ENCODE measurements at regions not wholly inside any gene's neighbourhood (a gene's known extent, or its start where the extent isn't known, plus 50 kb on each side); places are given as distances from the start of the nearest gene placed in this dataset.

- H3K27me3 Mint-ChIP-seq (ENCODE audit: low read depth), result no peaks in the 10 kb centered on the region; the same call in 1 of the 2 replicates
- DNase-seq (ENCODE audit: low spot score) (no peak), ATAC-seq (no peak)
- TF ChIP-seq ZBTB43 (CRISPR knock-in tag; IDR thresholded peaks at IDR 0.05) (no peak), TCF7 (CRISPR knock-in tag; IDR thresholded peaks at IDR 0.05; ENCODE audit: low read depth) (no peak), ZNF532 (CRISPR knock-in tag; IDR thresholded peaks at IDR 0.05; ENCODE audit: borderline replicate concordance) (no peak), RELA (CRISPR knock-in tag; IDR thresholded peaks at IDR 0.05; ENCODE audit: borderline replicate concordance) (no peak), NFATC4 (CRISPR knock-in tag; IDR thresholded peaks at IDR 0.05) (no peak), SOX15 (CRISPR knock-in tag; IDR thresholded peaks at IDR 0.05) (no peak), NR2C2 (CRISPR knock-in tag; IDR thresholded peaks at IDR 0.05) (no peak), FOXJ3 (CRISPR knock-in tag; IDR thresholded peaks at IDR 0.05; ENCODE audit: borderline replicate concordance) (no peak), GRHL2 (CRISPR knock-in tag; IDR thresholded peaks at IDR 0.05; ENCODE audit: insufficient replicate concordance, severe bottlenecking) (no peak)
- H3K36me3 Mint-ChIP-seq, result peaks cover 76% of the 10 kb centered on the region
- H3K4me3 Mint-ChIP-seq, result no peak overlapping the region
- ChIA-PET POLR2A (no interaction called here), CTCF (no interaction called here)
- H3K9me3 Mint-ChIP-seq, result peaks cover 78% of the 10 kb centered on the region
- no peaks in the 10 kb centered on the region for H3K4me1 Mint-ChIP-seq
- H3K27ac Mint-ChIP-seq, result no peak overlapping the region
These were observed 588.3 kb downstream of the NPHP4 start for GRCh38 chr1:5403935-5404334.

- no peak for ATAC-seq
- no peak overlapping the region for H3K27ac Mint-ChIP-seq
- H3K36me3 Mint-ChIP-seq, result peaks cover 78% of the 10 kb centered on the region
- POLR2A ChIA-PET, result no interaction called here
- H3K27me3 Mint-ChIP-seq (ENCODE audit: low read depth), result peaks cover 3% of the 10 kb centered on the region
- no peak for DNase-seq (ENCODE audit: low spot score)
- no peak overlapping the region for H3K4me3 Mint-ChIP-seq
- peaks cover 78% of the 10 kb centered on the region for H3K9me3 Mint-ChIP-seq
- CTCF ChIA-PET, result no interaction called here
- TF ChIP-seq AR (CRISPR knock-in tag; IDR thresholded peaks at IDR 0.05) (no peak), CREB1 (CRISPR knock-in tag; IDR thresholded peaks at IDR 0.05) (no peak), ZNF423 (CRISPR knock-in tag; IDR thresholded peaks at IDR 0.05) (no peak), MYBL2 (CRISPR knock-in tag; IDR thresholded peaks at IDR 0.05) (no peak), E2F1 (CRISPR knock-in tag; IDR thresholded peaks at IDR 0.05) (no peak), FOXK1 (CRISPR knock-in tag; IDR thresholded peaks at IDR 0.05) (no peak), MLX (CRISPR knock-in tag; IDR thresholded peaks at IDR 0.05) (no peak), TEAD1 (CRISPR knock-in tag; IDR thresholded peaks at IDR 0.05) (no peak)
- H3K4me1 Mint-ChIP-seq, result no peaks in the 10 kb centered on the region
These were observed 589.6 kb downstream of the NPHP4 start for GRCh38 chr1:5402618-5403017.

Data from WTC11 (cell line).